ENCODE measurements at regions not wholly inside any gene's neighbourhood (a gene's known extent, or its start where the extent isn't known, plus 50 kb on each side); places are given as distances from the start of the nearest gene placed in this dataset.

- TF ChIP-seq CTCF (IDR thresholded peaks at IDR 0.05; ENCODE audit: low read depth, low read length, poor library complexity, severe bottlenecking) (no peak), EZH2phosphoT487 (IDR thresholded peaks at IDR 0.05; ENCODE audit: borderline replicate concordance, low read length) (no peak)
Observed at GRCh38 chr6:22064558-22064957, 232.3 kb downstream of the PRL start.

Data from DOHH2 (cell line).